ENCODE measurements at regions not wholly inside any gene's neighbourhood (a gene's known extent, or its start where the extent isn't known, plus 50 kb on each side); places are given as distances from the start of the nearest gene placed in this dataset.
A peak's percentile ranks its signal among the peaks of the same experiment; 100 is the strongest.

DNA sequence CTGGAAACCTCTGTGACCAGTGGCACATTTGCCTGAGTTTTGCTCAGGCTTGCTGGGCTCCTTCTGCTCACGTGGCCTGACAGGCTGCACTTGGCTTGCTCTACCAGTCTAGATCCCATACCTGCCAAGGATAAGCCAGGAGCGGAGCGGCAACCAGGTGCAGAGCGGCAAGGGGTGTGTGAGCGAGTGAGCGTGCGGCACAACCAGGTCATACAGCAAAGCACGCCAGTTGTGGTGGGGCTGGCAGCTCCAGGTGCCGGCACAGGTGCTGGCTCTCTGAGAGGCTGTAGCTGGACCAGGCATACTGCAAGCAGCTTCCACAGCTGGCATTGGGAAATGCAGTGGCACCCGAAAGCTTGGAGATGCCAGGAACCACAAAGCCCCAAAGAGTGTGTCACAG, 1495.1 kb downstream of the PCDH7 start:
- H3K27ac ChIP-seq: no peak overlapping the region
- H3K4me1 ChIP-seq (ENCODE audit: low read depth): no peaks in the 10 kb centered on the region
- no peaks in the 10 kb centered on the region for H3K36me3 ChIP-seq
- no peak overlapping the region for H3K4me3 ChIP-seq
- DNase-seq (ENCODE audit: low read depth in 1 of 2, low spot score in 1 of 2): no peak
- no peaks in the 10 kb centered on the region for H3K27me3 ChIP-seq
- TF ChIP-seq, protein P1, sequence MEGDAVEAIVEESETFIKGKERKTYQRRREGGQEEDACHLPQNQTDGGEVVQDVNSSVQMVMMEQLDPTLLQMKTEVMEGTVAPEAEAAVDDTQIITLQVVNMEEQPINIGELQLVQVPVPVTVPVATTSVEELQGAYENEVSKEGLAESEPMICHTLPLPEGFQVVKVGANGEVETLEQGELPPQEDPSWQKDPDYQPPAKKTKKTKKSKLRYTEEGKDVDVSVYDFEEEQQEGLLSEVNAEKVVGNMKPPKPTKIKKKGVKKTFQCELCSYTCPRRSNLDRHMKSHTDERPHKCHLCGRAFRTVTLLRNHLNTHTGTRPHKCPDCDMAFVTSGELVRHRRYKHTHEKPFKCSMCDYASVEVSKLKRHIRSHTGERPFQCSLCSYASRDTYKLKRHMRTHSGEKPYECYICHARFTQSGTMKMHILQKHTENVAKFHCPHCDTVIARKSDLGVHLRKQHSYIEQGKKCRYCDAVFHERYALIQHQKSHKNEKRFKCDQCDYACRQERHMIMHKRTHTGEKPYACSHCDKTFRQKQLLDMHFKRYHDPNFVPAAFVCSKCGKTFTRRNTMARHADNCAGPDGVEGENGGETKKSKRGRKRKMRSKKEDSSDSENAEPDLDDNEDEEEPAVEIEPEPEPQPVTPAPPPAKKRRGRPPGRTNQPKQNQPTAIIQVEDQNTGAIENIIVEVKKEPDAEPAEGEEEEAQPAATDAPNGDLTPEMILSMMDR (IDR thresholded peaks at IDR 0.05; ENCODE audit: low read depth, low read length): no peak
- no peaks in the 10 kb centered on the region for H3K9me3 ChIP-seq (ENCODE audit: low read depth)

DNA sequence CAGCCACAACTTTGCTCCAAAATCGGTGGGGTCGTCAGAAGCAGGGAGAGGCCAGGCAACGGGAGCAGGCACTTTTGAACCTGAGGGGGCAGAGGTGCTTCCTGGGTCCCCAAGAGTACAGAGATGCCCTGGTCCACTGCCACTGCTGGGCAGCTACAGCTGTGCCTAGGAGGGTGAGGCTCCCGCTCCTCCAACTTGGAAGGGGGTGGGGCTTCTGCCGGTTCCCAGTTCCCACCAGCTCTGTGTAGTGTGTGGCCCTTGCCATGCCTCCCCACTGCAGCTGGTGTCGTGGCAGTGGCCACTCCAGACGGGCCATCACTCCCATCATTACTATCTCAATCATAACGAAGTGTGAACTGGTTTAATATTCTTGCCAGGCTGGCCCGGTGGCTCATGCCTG, 1496.3 kb downstream of the PCDH7 start:
- no peak overlapping the region for H3K4me3 ChIP-seq
- no peaks in the 10 kb centered on the region for H3K4me1 ChIP-seq (ENCODE audit: low read depth)
- no peak overlapping the region for H3K27ac ChIP-seq
- TF ChIP-seq, protein P1 (IDR thresholded peaks at IDR 0.05; ENCODE audit: low read depth, low read length): no peak
- no peaks in the 10 kb centered on the region for H3K36me3 ChIP-seq
- DNase-seq (ENCODE audit: low read depth in 1 of 2, low spot score in 1 of 2): no peak
- no peaks in the 10 kb centered on the region for H3K9me3 ChIP-seq (ENCODE audit: low read depth)
- no peaks in the 10 kb centered on the region for H3K27me3 ChIP-seq

DNA sequence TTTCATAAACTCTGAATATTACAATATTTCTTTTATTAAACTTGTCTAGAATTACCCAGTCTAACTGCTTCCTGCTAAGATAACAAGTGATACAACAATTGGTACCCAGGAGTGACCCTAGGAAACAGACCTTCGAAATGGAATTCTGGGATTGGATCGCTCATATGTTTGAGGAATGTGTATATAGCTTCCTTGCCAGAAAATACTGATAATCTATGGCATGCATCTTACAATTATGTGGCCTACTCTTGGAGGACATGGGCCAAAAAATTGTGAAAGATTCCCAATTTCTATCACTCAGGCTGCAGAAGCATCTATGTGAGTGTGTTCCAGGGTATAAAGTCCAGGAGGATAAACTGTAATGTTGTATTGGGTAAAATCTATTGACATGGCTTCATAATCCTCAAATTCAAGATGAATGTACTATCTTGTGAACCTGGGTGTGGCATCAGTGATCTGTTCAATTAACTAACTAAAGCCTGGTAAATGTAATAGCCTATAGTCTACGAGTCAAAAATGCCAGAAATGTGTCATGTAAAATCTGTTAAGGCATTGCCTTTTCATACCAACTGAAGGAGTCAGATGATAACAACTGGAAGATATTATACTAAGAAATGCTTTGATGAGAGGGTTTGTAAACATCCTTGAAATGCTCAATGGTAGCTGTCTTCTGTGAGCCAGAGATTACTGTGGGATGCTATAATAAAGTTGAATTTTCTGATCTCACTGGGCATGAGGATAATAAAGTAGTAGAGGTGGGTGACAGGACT, 1499.3 kb downstream of the PCDH7 start:
- TF ChIP-seq, protein P1 (IDR thresholded peaks at IDR 0.05; ENCODE audit: low read depth, low read length): no peak
- H3K27me3 ChIP-seq: no peaks in the 10 kb centered on the region
- H3K4me1 ChIP-seq (ENCODE audit: low read depth): no peaks in the 10 kb centered on the region
- no peak overlapping the region for H3K27ac ChIP-seq
- DNase-seq (ENCODE audit: low read depth in 1 of 2, low spot score in 1 of 2): peak in 1 of 2 donors; percentile 51
- H3K36me3 ChIP-seq: no peaks in the 10 kb centered on the region
- no peaks in the 10 kb centered on the region for H3K9me3 ChIP-seq (ENCODE audit: low read depth)
- no peak overlapping the region for H3K4me3 ChIP-seq

DNA sequence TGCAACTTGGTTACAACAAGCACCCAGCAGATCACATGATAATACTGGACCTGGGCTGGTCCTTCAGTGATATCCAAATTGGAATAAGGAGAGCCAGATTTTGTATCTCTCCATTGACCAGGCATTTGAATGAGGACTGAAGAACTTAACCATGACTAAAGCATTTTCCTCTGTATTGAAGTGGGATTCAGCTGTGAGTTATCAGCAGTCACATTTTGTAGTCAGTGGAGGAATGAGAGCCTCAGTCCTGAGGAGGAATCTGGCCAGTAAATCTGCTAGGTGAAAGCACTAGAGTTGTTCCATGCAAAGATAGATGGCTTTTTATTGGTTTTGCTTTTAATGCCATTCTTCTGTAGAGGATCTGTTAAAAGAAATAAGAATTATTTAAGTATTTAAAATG, 1506.0 kb downstream of the PCDH7 start:
- DNase-seq (ENCODE audit: low read depth in 1 of 2, low spot score in 1 of 2): no peak
- H3K27me3 ChIP-seq: no peaks in the 10 kb centered on the region
- no peak overlapping the region for H3K27ac ChIP-seq
- TF ChIP-seq, protein P1 (IDR thresholded peaks at IDR 0.05; ENCODE audit: low read depth, low read length): no peak
- H3K4me1 ChIP-seq (ENCODE audit: low read depth): no peaks in the 10 kb centered on the region
- H3K4me3 ChIP-seq: no peak overlapping the region
- no peaks in the 10 kb centered on the region for H3K36me3 ChIP-seq
- no peaks in the 10 kb centered on the region for H3K9me3 ChIP-seq (ENCODE audit: low read depth)

DNA sequence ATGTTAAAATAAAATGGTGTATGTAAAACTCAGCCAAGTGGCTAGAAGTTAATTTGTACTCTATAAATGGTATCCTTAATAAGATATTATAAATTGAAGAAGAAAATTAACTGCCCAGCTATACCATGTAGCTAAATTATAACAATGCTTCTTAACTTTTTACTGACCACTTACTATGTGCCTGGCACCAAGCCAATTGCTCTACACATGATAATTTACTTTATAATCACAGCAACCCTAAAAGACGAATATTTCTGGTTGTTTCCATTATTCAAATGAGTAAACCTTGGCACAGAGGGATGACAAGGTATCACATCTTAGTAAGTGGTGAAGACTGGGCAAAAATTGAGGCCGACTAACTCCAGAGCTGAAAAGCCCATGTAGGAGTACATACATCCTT, 1506.6 kb downstream of the PCDH7 start:
- Histone ChIP-seq H3K27ac (no peak overlapping the region), H3K36me3 (no peaks in the 10 kb centered on the region), H3K27me3 (no peaks in the 10 kb centered on the region), H3K9me3 (ENCODE audit: low read depth) (no peaks in the 10 kb centered on the region), H3K4me3 (no peak overlapping the region), H3K4me1 (ENCODE audit: low read depth) (no peaks in the 10 kb centered on the region)
- DNase-seq (ENCODE audit: low read depth in 1 of 2, low spot score in 1 of 2): no peak
- TF ChIP-seq, protein P1 (IDR thresholded peaks at IDR 0.05; ENCODE audit: low read depth, low read length): no peak
